Right cardiac atrium (tissue), 5 donors: ENCODE measurements at regions not wholly inside any gene's neighbourhood (a gene's known extent, or its start where the extent isn't known, plus 50 kb on each side); places are given as distances from the start of the nearest gene placed in this dataset.
A peak's percentile ranks its signal among the peaks of the same experiment; 100 is the strongest.

Source experiments
- ATAC-seq, 2 donors: fragments of 200-7000 bp; cut with Tn5 transposase; one replicate each; pipeline versions ENCODE4 v1.8.0 to v1.9.1; 2020; ENCODE audit warnings: moderate library complexity in 2 of 2, mild to moderate bottlenecking in 1 of 2
- DNase-seq, 3 donors: peaks; one replicate each; pipeline ENCODE4 v3.0.0-alpha.2; 2020
- H3K27ac ChIP-seq: one replicate; pipeline ENCODE4 v1.5.1; 2013; ENCODE audit warnings: mild to moderate bottlenecking, low read length, control low read depth, moderate library complexity
- H3K27me3 ChIP-seq: one replicate; pipeline ENCODE4 v1.6.1; 2013; ENCODE audit not compliant: control insufficient read depth, insufficient read depth
- H3K4me1 ChIP-seq: one replicate; pipeline ENCODE4 v1.6.1; 2013; ENCODE audit warnings: low read length; ENCODE audit not compliant: control insufficient read depth, insufficient read depth
- H3K4me3 ChIP-seq: one replicate; pipeline ENCODE4 v1.5.1; 2013; ENCODE audit warnings: low read length, control low read depth
- H3K9me3 ChIP-seq: one replicate; pipeline ENCODE4 v1.6.1; 2013; ENCODE audit warnings: low read length; ENCODE audit not compliant: control insufficient read depth
- WGBS: extraction: QIAGEN DNeasy Blood & Tissue Kit; methylation state at CpG from one replicate; pipeline ENCODE4 v1.1.7; 2013; 5-methylcytosine and 5-hydroxymethylcytosine counted together
- intact Hi-C, 4 donors: fragments of 100-400 bp; cut with DNase I; formaldehyde crosslinking; loops; one replicate each; pipeline versions ENCODE4 v1.11.0 to v1.14.0; 2022 to 2023
- donor health status: healthy with polysubstance abuse.
- donor health status: DM: no; HTN: yes; CAD: no.
- donor health status: DM: no; HTN: no; CAD: no.
- donor health status: DM: no; HTN: yes; CAD: no; lungs with severe emphysema.
- donor health status: DM: yes; HTN: yes; CAD: no.

GRCh38 chr11:25702417-25702816 lies 629.5 kb upstream of the ANO3 start:
- 97% methylated on average over 1 of the region's 1 CpG for WGBS
- Histone ChIP-seq H3K4me1 (no peaks in the 10 kb centered on the region), H3K4me3 (no peak overlapping the region), H3K27ac (no peak overlapping the region), H3K27me3 (no peaks in the 10 kb centered on the region), H3K9me3 (no peaks in the 10 kb centered on the region)
- intact Hi-C loops = no loop called here
- DNase-seq (no peak), ATAC-seq (no peak)

DNA sequence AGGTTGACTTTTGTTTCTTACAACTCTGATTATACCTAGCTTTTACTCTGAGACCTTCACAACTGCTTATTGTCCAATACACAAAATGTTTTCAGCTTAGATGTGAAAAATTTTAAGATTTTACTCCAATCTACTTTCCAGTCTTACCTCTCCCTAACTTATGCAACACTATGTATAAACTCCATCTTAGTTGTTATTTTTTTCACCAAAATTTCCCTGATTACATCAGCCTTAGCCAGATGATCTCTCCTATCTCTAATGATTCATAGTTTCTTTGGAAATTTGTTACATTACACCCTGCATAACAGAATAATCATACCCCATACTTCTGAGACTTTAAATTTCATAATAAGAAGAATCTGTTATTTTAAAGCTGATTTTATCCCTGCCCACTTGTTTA lies 621.0 kb upstream of the ANO3 start:
- H3K27me3 ChIP-seq = no peaks in the 10 kb centered on the region
- H3K4me1 ChIP-seq = no peaks in the 10 kb centered on the region
- H3K9me3 ChIP-seq = no peaks in the 10 kb centered on the region
- no peak overlapping the region for H3K27ac ChIP-seq
- no peak for ATAC-seq
- no peak for DNase-seq
- no peak overlapping the region for H3K4me3 ChIP-seq
- intact Hi-C loops = no loop called here

DNA sequence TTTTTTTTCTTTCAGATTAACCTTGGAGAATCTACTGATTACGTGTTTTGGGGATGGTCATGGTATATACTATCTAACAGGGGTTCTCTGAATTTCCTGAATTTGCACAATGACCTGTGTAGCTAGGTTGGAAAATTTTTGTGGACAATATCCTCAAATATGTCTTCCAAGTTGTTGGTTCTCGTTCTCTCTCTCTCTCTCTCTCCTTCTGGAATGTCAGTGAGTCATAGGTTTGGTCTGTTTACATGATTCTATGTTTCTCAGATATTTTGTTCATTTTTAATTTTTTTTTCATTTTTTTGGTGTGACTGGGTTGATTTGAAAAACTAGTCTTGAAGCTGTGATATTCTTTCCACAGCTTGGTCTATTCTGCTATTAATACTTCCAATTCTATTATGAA lies 604.0 kb upstream of the ANO3 start:
- Histone ChIP-seq H3K27me3 (no peaks in the 10 kb centered on the region), H3K4me1 (no peaks in the 10 kb centered on the region), H3K4me3 (no peak overlapping the region), H3K9me3 (no peaks in the 10 kb centered on the region), H3K27ac (no peak overlapping the region)
- 74% methylated on average over 2 of the region's 2 CpGs for WGBS
- ATAC-seq = no peak
- DNase-seq = no peak
- intact Hi-C loops = no loop called here

- H3K4me3 ChIP-seq = no peak overlapping the region
- no peaks in the 10 kb centered on the region for H3K27me3 ChIP-seq
- H3K4me1 ChIP-seq = no peaks in the 10 kb centered on the region
- H3K9me3 ChIP-seq = no peaks in the 10 kb centered on the region
- no peak for DNase-seq
- ATAC-seq = no peak
- WGBS = 90% methylated on average over 2 of the region's 2 CpGs
- no peak overlapping the region for H3K27ac ChIP-seq
- intact Hi-C loops = no loop called here
These were observed 601.7 kb upstream of the ANO3 start for GRCh38 chr11:25730230-25730629.

- Histone ChIP-seq H3K4me3 (no peak overlapping the region), H3K27me3 (no peaks in the 10 kb centered on the region), H3K27ac (no peak overlapping the region), H3K9me3 (no peaks in the 10 kb centered on the region), H3K4me1 (no peaks in the 10 kb centered on the region)
- WGBS = 22% methylated on average over 2 of the region's 2 CpGs
- no peak for DNase-seq
- intact Hi-C loops = no loop called here
- ATAC-seq = no peak
These were observed 598.2 kb upstream of the ANO3 start for GRCh38 chr11:25733777-25734176.

- H3K4me3 ChIP-seq = no peak overlapping the region
- DNase-seq (no peak), ATAC-seq (no peak)
- H3K27me3 ChIP-seq = no peaks in the 10 kb centered on the region
- intact Hi-C loops = no loop called here
- no peaks in the 10 kb centered on the region for H3K4me1 ChIP-seq
- no peak overlapping the region for H3K27ac ChIP-seq
- WGBS = 29% methylated on average over 2 of the region's 2 CpGs
- H3K9me3 ChIP-seq = no peaks in the 10 kb centered on the region
These were observed 597.2 kb upstream of the ANO3 start for GRCh38 chr11:25734591-25735211.

GRCh38 chr11:25737071-25737675 lies 594.8 kb upstream of the ANO3 start:
- Histone ChIP-seq H3K4me1 (no peaks in the 10 kb centered on the region), H3K4me3 (no peak overlapping the region), H3K9me3 (no peaks in the 10 kb centered on the region), H3K27ac (no peak overlapping the region), H3K27me3 (no peaks in the 10 kb centered on the region)
- 77% methylated on average over 3 of the region's 3 CpGs for WGBS
- ATAC-seq (no peak), DNase-seq (no peak)
- intact Hi-C loops = no loop called here

- no peak for ATAC-seq
- Histone ChIP-seq H3K9me3 (no peaks in the 10 kb centered on the region), H3K27ac (no peak overlapping the region), H3K4me3 (no peak overlapping the region), H3K27me3 (no peaks in the 10 kb centered on the region), H3K4me1 (no peaks in the 10 kb centered on the region)
- intact Hi-C loops = no loop called here
- DNase-seq = no peak
- 1% methylated on average over 1 of the region's 1 CpG for WGBS
These were observed 590.0 kb upstream of the ANO3 start for GRCh38 chr11:25741886-25742285.

GRCh38 chr11:25742800-25743199 lies 589.1 kb upstream of the ANO3 start:
- no peak overlapping the region for H3K27ac ChIP-seq
- ATAC-seq (no peak), DNase-seq (no peak)
- no peaks in the 10 kb centered on the region for H3K27me3 ChIP-seq
- intact Hi-C loops = no loop called here
- no peak overlapping the region for H3K4me3 ChIP-seq
- H3K9me3 ChIP-seq = no peaks in the 10 kb centered on the region
- H3K4me1 ChIP-seq = no peaks in the 10 kb centered on the region

- ATAC-seq (no peak), DNase-seq (no peak)
- 47% methylated on average over 2 of the region's 2 CpGs for WGBS
- no peaks in the 10 kb centered on the region for H3K4me1 ChIP-seq
- no peak overlapping the region for H3K4me3 ChIP-seq
- no peak overlapping the region for H3K27ac ChIP-seq
- H3K9me3 ChIP-seq = no peaks in the 10 kb centered on the region
- intact Hi-C loops = no loop called here
- no peaks in the 10 kb centered on the region for H3K27me3 ChIP-seq
These were observed 576.5 kb upstream of the ANO3 start for GRCh38 chr11:25755381-25755780.

DNA sequence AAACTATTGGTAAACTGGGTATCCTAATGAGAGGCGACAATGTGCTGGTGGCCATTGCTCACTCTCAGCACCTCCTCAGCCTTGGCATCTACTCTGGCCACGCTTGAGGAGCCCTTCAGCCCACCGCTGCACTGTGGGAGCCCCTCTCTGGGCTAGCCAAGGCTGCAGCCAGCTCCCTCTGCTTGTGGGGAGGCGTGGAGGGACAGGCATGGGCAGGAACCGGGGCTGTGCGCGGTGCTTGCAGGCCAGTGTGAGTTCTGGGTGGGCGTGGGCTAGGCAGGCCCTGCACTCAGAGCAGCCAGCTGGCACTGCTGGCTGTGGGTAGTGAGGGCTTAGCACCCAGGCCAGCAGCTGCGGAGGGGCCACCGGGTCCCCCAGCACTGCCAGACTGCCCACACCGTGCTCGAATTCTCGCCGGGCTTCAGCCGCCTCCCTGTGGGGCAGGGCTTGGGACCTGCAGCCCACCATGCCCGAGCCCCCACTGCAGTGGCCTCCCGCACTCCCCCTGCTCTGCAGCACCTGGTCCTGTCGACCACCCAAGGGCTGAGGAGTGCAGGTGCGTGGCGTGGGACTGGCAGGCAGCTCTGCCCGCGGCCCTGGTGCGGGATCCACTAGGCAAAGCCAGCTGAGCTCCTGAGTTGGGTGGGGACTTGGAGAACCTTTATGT lies 575.9 kb upstream of the ANO3 start:
- DNase-seq = peak in 2 of 3 donors; percentile 26 to 48

More for the DNA sequence above, 575.9 kb upstream of the ANO3 start:
- intact Hi-C loops = no loop called here
- Histone ChIP-seq H3K4me3 (no peak overlapping the region), H3K9me3 (no peaks in the 10 kb centered on the region), H3K27ac (no peak overlapping the region), H3K27me3 (no peaks in the 10 kb centered on the region), H3K4me1 (no peaks in the 10 kb centered on the region)
- no peak for ATAC-seq
- WGBS = 86% methylated on average over 23 of the region's 23 CpGs
